SK-N-SH treated with all-trans-retinoic acid at 6 μM for 48 hours (cell line): ENCODE measurements at regions not wholly inside any gene's neighbourhood (a gene's known extent, or its start where the extent isn't known, plus 50 kb on each side); places are given as distances from the start of the nearest gene placed in this dataset.

Experiments
- ATAC-seq: fragments of 200-7000 bp; cut with Tn5 transposase; 3 replicates; pipeline ENCODE4 v1.9.1; 2020; ENCODE audit warnings: mild to moderate bottlenecking, moderate library complexity
- CREB5 ChIP-seq: fragments of 250-450 bp; sonication (Bioruptor Pico); IDR thresholded peaks from 2 replicates; pipeline ENCODE4 v1.5.1; 2020; ENCODE audit warnings: low read depth, mild to moderate bottlenecking, moderate library complexity
- CSDC2 ChIP-seq: fragments of 250-450 bp; sonication (Bioruptor Pico); IDR thresholded peaks from 2 replicates; pipeline ENCODE4 v1.5.0; 2020; ENCODE audit warnings: mild to moderate bottlenecking, moderate library complexity
- GLIS3 ChIP-seq: fragments of 250-450 bp; sonication (Bioruptor Pico); IDR thresholded peaks from 2 replicates; pipeline ENCODE4 v1.5.0; 2020; ENCODE audit warnings: mild to moderate bottlenecking, moderate library complexity
- ISL1 ChIP-seq: fragments of 250-450 bp; sonication (Bioruptor Pico); IDR thresholded peaks from 2 replicates; pipeline ENCODE4 v2.1.2; 2022; ENCODE audit warnings: mild to moderate bottlenecking, moderate library complexity
- OSR1 ChIP-seq: fragments of 250-450 bp; sonication (Bioruptor Pico); IDR thresholded peaks from 2 replicates; pipeline ENCODE4 v1.8.0; 2022; ENCODE audit warnings: moderate library complexity, mild to moderate bottlenecking, inconsistent platforms
- PATZ1 ChIP-seq: fragments of 250-450 bp; sonication (Bioruptor Pico); IDR thresholded peaks from 2 replicates; pipeline ENCODE4 v1.8.0; 2020; ENCODE audit warnings: mild to moderate bottlenecking, moderate library complexity, borderline replicate concordance
- POU6F1 ChIP-seq: fragments of 250-450 bp; sonication (Bioruptor Pico); IDR thresholded peaks from 2 replicates; pipeline ENCODE4 v1.8.0; 2021; ENCODE audit warnings: low read depth, mild to moderate bottlenecking, moderate library complexity, borderline replicate concordance
- PPARA ChIP-seq: fragments of 250-450 bp; sonication (Bioruptor Pico); IDR thresholded peaks from 2 replicates; pipeline ENCODE4 v1.5.0; 2020; ENCODE audit warnings: mild to moderate bottlenecking, borderline replicate concordance
- RARB ChIP-seq: fragments of 250-450 bp; sonication (Bioruptor Pico); IDR thresholded peaks from 2 replicates; pipeline ENCODE4 v1.8.0; 2021; ENCODE audit warnings: mild to moderate bottlenecking, moderate library complexity
- SNAI2 ChIP-seq: fragments of 250-450 bp; sonication (Bioruptor Pico); IDR thresholded peaks from 2 replicates; pipeline ENCODE4 v1.5.0; 2020; ENCODE audit warnings: mild to moderate bottlenecking, moderate library complexity
- TCF4 ChIP-seq: fragments of 250-450 bp; sonication (Bioruptor Pico); IDR thresholded peaks from 2 replicates; pipeline ENCODE4 v1.8.0; 2021; ENCODE audit warnings: mild to moderate bottlenecking, moderate library complexity, borderline replicate concordance
- TOX ChIP-seq: fragments of 250-450 bp; sonication (Bioruptor Pico); IDR thresholded peaks from 2 replicates; pipeline ENCODE4 v1.8.0; 2021; ENCODE audit warnings: mild to moderate bottlenecking, moderate library complexity, borderline replicate concordance
- TSHZ2 ChIP-seq: fragments of 250-450 bp; sonication (Bioruptor Pico); IDR thresholded peaks from 2 replicates; pipeline ENCODE4 v1.5.0; 2020; ENCODE audit warnings: mild to moderate bottlenecking, moderate library complexity
- ZC3H10 ChIP-seq: fragments of 250-450 bp; sonication (Bioruptor Pico); IDR thresholded peaks from 2 replicates; pipeline ENCODE4 v1.5.1; 2021; ENCODE audit warnings: mild to moderate bottlenecking, moderate library complexity
- ZFP3 ChIP-seq: fragments of 250-450 bp; sonication (Bioruptor Pico); IDR thresholded peaks from 2 replicates; pipeline ENCODE4 v1.5.0; 2020; ENCODE audit warnings: mild to moderate bottlenecking, moderate library complexity
- ZFP30 ChIP-seq: fragments of 450-650 bp; formaldehyde crosslinking; IDR thresholded peaks from 2 replicates; pipeline ENCODE4 v1.5.0; 2022; ENCODE audit warnings: mild to moderate bottlenecking, moderate library complexity
- ZNF565 ChIP-seq: fragments of 450-650 bp; formaldehyde crosslinking; conservative IDR thresholded peaks from 2 replicates; pipeline ENCODE4 v1.5.0; 2020; ENCODE audit warnings: low read depth, mild to moderate bottlenecking, moderate library complexity
- ZNF70 ChIP-seq: fragments of 450-650 bp; formaldehyde crosslinking; IDR thresholded peaks from 2 replicates; pipeline ENCODE4 v1.5.0; 2020; ENCODE audit warnings: mild to moderate bottlenecking, moderate library complexity
- ZNF8 ChIP-seq: fragments of 450-650 bp; formaldehyde crosslinking; IDR thresholded peaks from 2 replicates; pipeline ENCODE4 v1.5.0; 2020; ENCODE audit warnings: mild to moderate bottlenecking, moderate library complexity

- TF ChIP-seq CREB5 = no peak
Observed at GRCh38 chr2:5612666-5613065, 79.5 kb upstream of the SOX11 start (continued).

- no peak for ATAC-seq
Observed at GRCh38 chr2:5616019-5616418, 76.2 kb upstream of the SOX11 start.

GRCh38 chr2:5617358-5617757 lies 74.8 kb upstream of the SOX11 start:
- no peak for ATAC-seq
- TF ChIP-seq TSHZ2 (CRISPR knock-in tag) = no peak
- no peak for TF ChIP-seq CREB5
- TF ChIP-seq ZNF70 (CRISPR knock-in tag) = no peak
- TF ChIP-seq RARB (CRISPR knock-in tag) = no peak
- no peak for TF ChIP-seq ZNF565 (CRISPR knock-in tag)
- no peak for TF ChIP-seq OSR1

More at GRCh38 chr2:5616019-5616418, 76.2 kb upstream of the SOX11 start:
- TF ChIP-seq SNAI2 (CRISPR knock-in tag) (no peak), PATZ1 (CRISPR knock-in tag) (no peak), TOX (CRISPR knock-in tag) (no peak), ZFP30 (CRISPR knock-in tag) (no peak), POU6F1 (no peak), ZFP3 (CRISPR knock-in tag) (no peak), GLIS3 (no peak), ZNF70 (CRISPR knock-in tag) (no peak), ISL1 (CRISPR knock-in tag) (no peak), RARB (CRISPR knock-in tag) (no peak), TCF4 (CRISPR knock-in tag) (no peak), ZC3H10 (CRISPR knock-in tag) (no peak), TSHZ2 (CRISPR knock-in tag) (no peak), ZNF8 (CRISPR knock-in tag) (no peak), CSDC2 (CRISPR knock-in tag) (no peak), ZNF565 (CRISPR knock-in tag) (no peak), PPARA (CRISPR knock-in tag) (no peak)
